T-cell (primary cell): ENCODE measurements at regions not wholly inside any gene's neighbourhood (a gene's known extent, or its start where the extent isn't known, plus 50 kb on each side); places are given as distances from the start of the nearest gene placed in this dataset.

ENCODE experiments used
- ATAC-seq, 4 experiments: fragments of 200-7000 bp in 3 of 4; fragments of 150-1000 bp in 1 of 4; cut with Tn5 transposase; replicated peaks in 1 of 4; 1 replicate in 3 of 4; 2 replicates in 1 of 4; pipeline ENCODE4 v1.10.0; 2021; ENCODE audit warnings: moderate library complexity in 3 of 4, mild to moderate bottlenecking in 2 of 4, moderate number of reproducible peaks in 1 of 4
- CTCF ChIA-PET, 2 donors: fragments of 300-600 bp; sonication (Branson Sonifier 250); formaldehyde crosslinking; loops; one replicate each; lab custom pipeline; 2022; ENCODE audit warnings: antibody characterized with exemption in 2 of 2; lab: Charles Lee
- POLR2A ChIA-PET, 2 donors: fragments of 300-600 bp; sonication (Branson Sonifier 250); formaldehyde crosslinking; loops; one replicate each; lab custom pipeline; 2022; ENCODE audit warnings: antibody characterized with exemption in 2 of 2; lab: Charles Lee
- DNase-seq, 35 experiments: peaks; one replicate each; pipeline versions ENCODE4 v3.0.0 to v3.0.0-alpha.2; 2013 to 2023
- H3K27ac ChIP-seq: one replicate; pipeline ENCODE4 v1.5.1; 2013; ENCODE audit warnings: low read length
- H3K27me3 ChIP-seq, 2 experiments: replicated peaks in 1 of 2; 1 replicate in 1 of 2; 2 replicates in 1 of 2; pipeline versions ENCODE4 v1.6.1 to v1.7.0; 2013; ENCODE audit warnings: low read length in 1 of 2, mixed read lengths in 1 of 2; ENCODE audit not compliant: control insufficient read depth in 2 of 2, insufficient read depth in 2 of 2; ENCODE audit errors: extremely low read depth in 1 of 2
- H3K36me3 ChIP-seq, 2 donors: 1 replicate in 1 of 2; 2 replicates in 1 of 2; pipeline versions ENCODE4 v1.6.1 to v1.7.0; 2013; ENCODE audit warnings: low read length in 1 of 2; ENCODE audit not compliant: control insufficient read depth in 2 of 2, insufficient read depth in 1 of 2; ENCODE audit errors: extremely low read depth in 1 of 2
- H3K4me1 ChIP-seq, 2 experiments: 1 replicate in 1 of 2; 2 replicates in 1 of 2; pipeline versions ENCODE4 v1.6.1 to v1.7.0; 2013; ENCODE audit warnings: low read length in 2 of 2, mixed read lengths in 1 of 2; ENCODE audit not compliant: insufficient read depth in 2 of 2, control insufficient read depth in 1 of 2; ENCODE audit errors: extremely low read depth in 1 of 2
- H3K4me3 ChIP-seq, 2 donors: 1 replicate in 1 of 2; 2 replicates in 1 of 2; pipeline versions ENCODE4 v1.5.1 to v1.7.0; 2013; ENCODE audit warnings: mild to moderate bottlenecking in 2 of 2, low read length in 1 of 2, moderate library complexity in 1 of 2; ENCODE audit not compliant: control insufficient read depth in 1 of 2; ENCODE audit errors: extremely low read depth in 1 of 2
- H3K9me3 ChIP-seq: 2 replicates; pipeline ENCODE4 v1.7.0; 2013
- H3K27ac Mint-ChIP-seq, 2 donors: one replicate each; pipeline ENCODE4 v1.8.0; 2020 to 2021; ENCODE audit warnings: mild to moderate bottlenecking in 2 of 2, mixed read lengths in 2 of 2
- H3K27me3 Mint-ChIP-seq, 2 donors: one replicate each; pipeline ENCODE4 v1.8.0; 2021 to 2022; ENCODE audit warnings: mixed read lengths in 2 of 2
- H3K36me3 Mint-ChIP-seq: one replicate; pipeline ENCODE4 v1.8.0; 2021; ENCODE audit warnings: mixed read lengths
- H3K4me1 Mint-ChIP-seq, 3 donors: one replicate each; pipeline ENCODE4 v1.8.0; 2020 to 2022; ENCODE audit warnings: mixed read lengths in 3 of 3, mild to moderate bottlenecking in 1 of 3
- H3K4me3 Mint-ChIP-seq, 3 donors: one replicate each; pipeline ENCODE4 v1.8.0; 2020 to 2022; ENCODE audit warnings: mild to moderate bottlenecking in 3 of 3, mixed read lengths in 3 of 3, moderate library complexity in 3 of 3
- H3K9me3 Mint-ChIP-seq, 3 donors: one replicate each; pipeline ENCODE4 v1.8.0; 2020 to 2022; ENCODE audit warnings: mixed read lengths in 3 of 3
- WGBS: methylation state at CpG from one replicate; pipeline ENCODE4 v1.1.5; 2013; ENCODE audit warnings: missing lambda C conversion rate; ENCODE audit not compliant: insufficient coverage; 5-methylcytosine and 5-hydroxymethylcytosine counted together

GRCh38 chr18:75524181-75524580 is 96.7 kb upstream of the SMIM21 start:
- CTCF ChIA-PET = no interaction called here

GRCh38 chr18:75521816-75522215 is 94.3 kb upstream of the SMIM21 start:
- peaks cover 0 to 29% of the 10 kb centered on the region in 2 experiments for H3K27me3 ChIP-seq
- Mint-ChIP-seq H3K4me1 (no peaks in the 10 kb centered on the region), H3K9me3 (no peaks in the 10 kb centered on the region), H3K27me3 (no peaks in the 10 kb centered on the region), H3K27ac (no peak overlapping the region), H3K4me3 (no peak overlapping the region), H3K36me3 (no peaks in the 10 kb centered on the region)
- ATAC-seq (no peak), DNase-seq (no peak)
- H3K36me3 ChIP-seq = no peaks in the 10 kb centered on the region
- ChIA-PET POLR2A (no interaction called here), CTCF (no interaction called here)
- no peak overlapping the region for H3K4me3 ChIP-seq
- no peak overlapping the region for H3K27ac ChIP-seq
- 88% methylated on average over 10 of the region's 12 CpGs for WGBS
- H3K4me1 ChIP-seq = no peaks in the 10 kb centered on the region
- no peaks in the 10 kb centered on the region for H3K9me3 ChIP-seq

More at GRCh38 chr18:75524181-75524580, 96.7 kb upstream of the SMIM21 start:
- Mint-ChIP-seq H3K27ac (no peak overlapping the region), H3K4me3 (no peak overlapping the region), H3K27me3 (peaks cover 4 to 14% of the 10 kb centered on the region in 2 donors), H3K9me3 (no peaks in the 10 kb centered on the region), H3K4me1 (no peaks in the 10 kb centered on the region), H3K36me3 (no peaks in the 10 kb centered on the region)
- no peak for ATAC-seq
- Histone ChIP-seq H3K4me1 (no peaks in the 10 kb centered on the region), H3K4me3 (no peak overlapping the region), H3K36me3 (no peaks in the 10 kb centered on the region), H3K27ac (no peak overlapping the region), H3K9me3 (no peaks in the 10 kb centered on the region), H3K27me3 (peaks cover 0 to 32% of the 10 kb centered on the region in 2 experiments)
- WGBS = 83% methylated on average over 5 of the region's 8 CpGs
- no peak for DNase-seq
- POLR2A ChIA-PET = no interaction called here

DNA sequence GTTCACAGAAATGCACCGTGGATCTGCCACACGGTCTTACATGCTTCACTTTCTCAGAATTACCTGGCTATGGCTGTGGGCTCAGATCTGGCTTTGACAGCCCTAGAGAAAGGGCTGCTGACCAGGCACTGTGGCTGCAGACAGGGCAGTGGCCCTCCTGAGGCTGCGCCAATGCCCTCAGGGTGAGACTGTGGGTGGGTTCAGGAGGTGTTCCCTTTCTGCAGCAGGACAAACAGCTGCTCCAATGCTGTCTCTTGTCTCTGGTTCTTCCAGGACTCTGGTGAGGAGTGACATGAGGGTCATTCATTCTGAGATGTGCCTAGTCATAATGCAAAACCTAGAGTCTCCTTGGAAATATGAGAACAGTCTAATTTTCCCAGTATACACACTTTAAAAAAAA is 90.5 kb upstream of the SMIM21 start:
- H3K4me1 ChIP-seq = no peaks in the 10 kb centered on the region
- H3K27me3 Mint-ChIP-seq = peaks cover 3 to 7% of the 10 kb centered on the region in 2 donors

DNA sequence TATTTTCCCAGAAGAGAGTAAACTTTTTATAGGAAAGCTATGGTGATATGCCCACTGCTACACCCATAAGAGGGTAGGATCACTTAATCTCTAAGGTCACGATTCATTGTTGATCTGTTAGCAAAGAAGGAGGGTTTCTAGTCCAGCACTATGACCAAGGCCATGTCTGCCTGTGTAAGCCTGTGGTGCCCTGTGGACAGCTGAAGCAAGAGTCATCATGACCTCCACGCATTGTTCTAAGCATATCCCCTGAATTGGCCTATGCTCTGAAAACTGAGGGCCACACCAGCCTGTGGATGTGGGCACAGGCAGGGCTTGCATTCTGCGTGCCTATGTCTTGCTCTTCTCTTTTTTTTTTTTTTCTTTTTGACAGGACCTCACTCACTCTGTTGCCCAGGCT is 89.8 kb upstream of the SMIM21 start:
- H3K4me3 Mint-ChIP-seq = no peak overlapping the region

More for the DNA sequence above, 90.5 kb upstream of the SMIM21 start:
- ChIA-PET CTCF (interaction anchor here in 1 of 2 donors (0.6 kb wide), 1 partner anchor 37 kb away, joined by 3 read pairs; no protein-coding TSS in a partner anchor), POLR2A (no interaction called here)
- no peak overlapping the region for H3K4me3 ChIP-seq
- DNase-seq = no peak
- H3K9me3 ChIP-seq = no peaks in the 10 kb centered on the region
- Mint-ChIP-seq H3K27ac (no peak overlapping the region), H3K4me3 (no peak overlapping the region), H3K9me3 (peaks cover 0 to 3% (median 0%) of the 10 kb centered on the region in 3 donors), H3K4me1 (no peaks in the 10 kb centered on the region), H3K36me3 (no peaks in the 10 kb centered on the region)
- 79% methylated on average over 2 of the region's 3 CpGs for WGBS
- peaks cover 0 to 18% of the 10 kb centered on the region in 2 experiments for H3K27me3 ChIP-seq
- H3K36me3 ChIP-seq = no peaks in the 10 kb centered on the region
- ATAC-seq = no peak
- H3K27ac ChIP-seq = no peak overlapping the region

DNA sequence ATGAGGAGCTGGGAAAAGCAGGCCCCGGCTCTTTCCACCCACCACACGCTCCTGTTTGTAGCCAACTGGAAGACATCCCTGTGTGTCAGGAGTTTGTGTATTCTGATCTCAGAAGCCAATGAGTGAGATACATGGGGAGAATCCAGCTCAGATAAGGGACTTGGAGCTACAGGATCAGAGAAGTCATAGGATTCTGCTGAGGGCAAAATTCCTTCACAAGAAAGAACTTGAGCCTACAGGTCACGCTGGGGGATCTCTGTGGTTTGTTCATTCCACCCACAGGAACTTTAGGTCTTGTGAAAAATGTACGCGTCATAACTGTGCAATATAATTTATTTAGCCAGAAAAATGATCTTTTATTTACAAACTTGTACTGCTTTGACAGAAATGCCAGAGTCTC is 80.1 kb upstream of the SMIM21 start:
- ChIA-PET POLR2A (no interaction called here), CTCF (no interaction called here)
- DNase-seq (no peak), ATAC-seq (no peak)
- Histone ChIP-seq H3K9me3 (no peaks in the 10 kb centered on the region), H3K27ac (no peak overlapping the region), H3K36me3 (no peaks in the 10 kb centered on the region), H3K27me3 (peaks cover 0 to 10% of the 10 kb centered on the region in 2 experiments), H3K4me3 (no peak overlapping the region), H3K4me1 (no peaks in the 10 kb centered on the region)
- Mint-ChIP-seq H3K27me3 (peaks cover 24 to 37% of the 10 kb centered on the region in 2 donors), H3K4me3 (no peak overlapping the region), H3K9me3 (peaks cover 8 to 11% (median 10%) of the 10 kb centered on the region in 3 donors), H3K27ac (no peak overlapping the region), H3K36me3 (peaks cover 3% of the 10 kb centered on the region), H3K4me1 (no peaks in the 10 kb centered on the region)
- no CpG with 5 or more reads among the region's 5 CpGs for WGBS

More for the DNA sequence above, 89.8 kb upstream of the SMIM21 start:
- H3K27ac ChIP-seq = no peak overlapping the region
- Mint-ChIP-seq H3K36me3 (peaks cover under 1% of the 10 kb centered on the region), H3K27ac (no peak overlapping the region), H3K4me1 (no peaks in the 10 kb centered on the region), H3K9me3 (peaks cover under 1 to 8% (median 5%) of the 10 kb centered on the region in 3 donors), H3K27me3 (peaks cover 3 to 7% of the 10 kb centered on the region in 2 donors)
- ChIA-PET CTCF (no interaction called here), POLR2A (interaction anchor here (0.6 to 0.7 kb wide), 2 partner anchors 524 to 1565 kb away, joined by 3 read pairs; no protein-coding TSS in a partner anchor)
- no peak overlapping the region for H3K4me3 ChIP-seq
- H3K27me3 ChIP-seq = peaks cover 0 to 18% of the 10 kb centered on the region in 2 experiments
- DNase-seq = no peak
- no peaks in the 10 kb centered on the region for H3K4me1 ChIP-seq
- no peak for ATAC-seq
- H3K9me3 ChIP-seq = no peaks in the 10 kb centered on the region
- 81% methylated on average over 3 of the region's 3 CpGs for WGBS
- no peaks in the 10 kb centered on the region for H3K36me3 ChIP-seq

GRCh38 chr18:75506913-75507312 is 79.4 kb upstream of the SMIM21 start:
- 80% methylated on average over 5 of the region's 7 CpGs for WGBS
- no peak for ATAC-seq
- Mint-ChIP-seq H3K27me3 (peaks cover 29 to 42% of the 10 kb centered on the region in 2 donors), H3K4me1 (no peaks in the 10 kb centered on the region), H3K36me3 (no peaks in the 10 kb centered on the region), H3K9me3 (peaks cover 2 to 6% (median 4%) of the 10 kb centered on the region in 3 donors), H3K4me3 (no peak overlapping the region), H3K27ac (no peak overlapping the region)
- ChIA-PET POLR2A (no interaction called here), CTCF (no interaction called here)
- Histone ChIP-seq H3K27me3 (peaks cover 0 to 10% of the 10 kb centered on the region in 2 experiments), H3K27ac (no peak overlapping the region), H3K4me3 (no peak overlapping the region), H3K9me3 (no peaks in the 10 kb centered on the region), H3K4me1 (no peaks in the 10 kb centered on the region), H3K36me3 (no peaks in the 10 kb centered on the region)
- no peak for DNase-seq
